ENCODE measurements at regions not wholly inside any gene's neighbourhood (a gene's known extent, or its start where the extent isn't known, plus 50 kb on each side); places are given as distances from the start of the nearest gene placed in this dataset.
"Not testable (repeated sequence)": the region's sequence is repeated elsewhere in the genome, so short reads cannot be mapped to it uniquely, and the experiment has no call there.

DNA sequence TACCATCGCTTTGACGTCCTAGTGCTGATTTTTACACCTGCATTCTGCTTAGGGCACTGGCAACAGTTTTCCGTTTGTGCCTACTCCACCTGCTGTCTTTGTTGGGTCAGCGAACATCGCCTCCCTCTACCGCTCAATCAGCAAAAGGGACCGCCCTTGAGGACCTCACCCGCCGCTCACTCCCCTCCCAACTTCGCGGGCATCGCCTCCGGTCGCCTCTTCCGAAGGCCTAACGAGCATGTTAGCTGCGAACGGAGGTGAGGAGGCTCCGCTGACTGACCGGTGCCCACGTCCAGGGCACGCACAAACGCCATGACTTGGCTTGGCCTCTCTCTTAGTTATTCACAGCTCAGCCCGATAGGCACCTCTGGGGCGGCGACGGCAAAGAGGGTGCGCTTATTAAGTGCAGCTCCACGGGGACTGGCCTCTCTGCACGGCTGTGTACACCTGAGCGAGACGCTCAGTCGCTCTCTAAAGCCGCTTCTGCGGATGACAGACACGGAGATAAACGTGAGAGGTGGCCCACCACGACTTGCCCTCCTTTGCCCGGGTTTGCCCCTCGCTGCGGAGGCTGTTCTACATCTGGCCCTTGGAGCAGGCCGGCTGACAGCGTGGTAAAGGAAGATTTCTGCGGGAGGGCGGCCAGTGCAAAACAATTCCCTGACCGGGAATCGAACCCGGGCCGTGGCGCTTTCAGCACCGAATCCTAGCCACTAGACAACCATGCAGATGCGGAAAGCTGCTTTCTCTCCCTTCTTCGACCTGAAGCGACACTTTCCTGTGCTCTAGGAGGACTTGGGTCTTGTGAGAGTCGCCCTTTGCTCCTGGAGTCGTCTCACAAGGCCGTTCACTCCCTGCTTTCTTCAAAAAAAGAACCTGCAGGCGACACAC is 81.6 kb upstream of the FCGR1A start:
- not testable (repeated sequence) for DNase-seq

DNA sequence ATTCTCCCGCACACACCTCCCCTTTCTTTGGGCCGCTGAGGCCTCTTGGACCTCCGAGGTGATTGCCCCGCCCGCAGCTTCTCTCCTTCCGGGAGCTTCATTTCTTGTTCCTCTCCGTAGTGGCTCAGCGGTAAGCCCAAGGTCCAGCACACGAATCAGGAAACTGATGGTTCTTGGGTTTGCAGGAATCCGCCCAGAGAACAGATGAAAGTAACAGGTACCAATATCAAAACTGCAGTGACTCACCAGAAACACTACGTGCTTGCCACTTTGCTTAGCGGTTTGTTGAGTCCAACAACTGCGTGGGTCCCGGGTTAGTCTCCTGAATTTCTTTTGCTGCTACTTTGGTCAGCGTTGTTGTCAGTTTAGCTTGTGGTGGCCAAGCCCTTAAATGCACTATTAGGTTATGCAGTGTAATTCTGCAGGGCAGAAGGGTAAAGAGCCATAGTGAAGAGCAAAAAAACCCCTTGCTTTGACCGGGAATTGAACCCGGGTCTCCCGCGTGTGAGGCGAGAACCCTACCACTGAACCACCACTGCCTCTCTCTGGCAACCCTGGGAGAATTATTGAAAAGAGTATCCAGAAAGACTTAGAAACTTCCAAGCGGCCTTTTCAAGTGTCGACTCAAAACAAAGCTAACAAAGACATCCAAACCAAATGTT is 74.2 kb upstream of the FCGR1A start:
- DNase-seq = peak; percentile 52 to 73

DNA sequence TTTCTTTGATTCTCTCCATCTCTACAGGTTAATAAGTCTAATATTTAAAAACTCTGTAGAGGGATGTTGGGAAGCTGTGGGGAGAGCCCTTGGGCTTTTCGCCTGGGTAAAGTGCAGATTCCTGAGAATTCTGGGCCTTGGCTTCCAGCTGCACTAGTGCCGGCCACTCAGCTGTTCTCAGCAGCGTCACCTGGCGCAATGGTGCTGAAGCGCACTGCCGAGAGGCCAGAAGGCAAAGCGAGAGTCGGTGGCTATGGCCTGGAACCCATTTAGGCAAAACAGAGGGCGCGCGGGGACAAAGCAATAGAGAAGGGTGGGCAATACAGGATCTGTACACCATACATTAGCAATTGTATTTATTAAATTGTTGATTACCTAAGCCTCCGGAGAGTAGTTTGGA is 70.8 kb upstream of the FCGR1A start:
- DNase-seq = not testable (repeated sequence)

DNA sequence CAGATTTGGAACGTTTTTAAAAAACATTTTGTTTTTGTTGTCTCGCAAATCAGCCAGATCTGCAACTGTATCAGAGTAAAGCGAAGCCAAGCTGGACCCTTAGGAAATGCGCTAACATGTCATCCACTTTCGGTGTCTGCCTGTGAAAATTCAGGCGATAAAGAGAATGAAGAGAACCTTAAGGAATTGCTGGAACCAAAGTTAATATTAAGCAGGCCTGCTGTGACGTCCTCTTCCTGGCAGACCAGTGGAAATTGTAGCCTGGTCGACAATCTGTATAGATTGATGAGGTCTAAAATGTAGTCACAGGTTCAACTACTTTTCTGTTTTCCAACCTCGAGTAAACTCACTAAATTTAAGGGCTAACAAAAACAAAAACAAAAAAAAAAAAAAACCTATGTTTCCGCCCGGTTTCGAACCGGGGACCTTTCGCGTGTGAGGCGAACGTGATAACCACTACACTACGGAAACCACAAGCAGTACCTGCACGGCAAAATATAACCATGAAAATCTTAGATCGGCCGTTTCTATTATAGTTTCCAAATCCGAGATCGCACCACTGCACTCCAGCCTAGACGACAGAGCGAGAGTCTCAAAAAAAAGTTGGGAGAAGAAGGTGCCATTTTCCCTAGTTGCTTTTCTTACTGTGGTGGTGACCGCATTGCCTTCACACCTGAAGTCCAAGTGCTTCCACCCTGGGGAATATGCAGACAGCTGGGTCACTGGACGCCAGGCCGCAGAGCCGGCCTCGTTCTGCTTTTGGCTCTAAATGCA is 70.2 kb upstream of the FCGR1A start:
- DNase-seq = peak; percentile 45 to 66

DNA sequence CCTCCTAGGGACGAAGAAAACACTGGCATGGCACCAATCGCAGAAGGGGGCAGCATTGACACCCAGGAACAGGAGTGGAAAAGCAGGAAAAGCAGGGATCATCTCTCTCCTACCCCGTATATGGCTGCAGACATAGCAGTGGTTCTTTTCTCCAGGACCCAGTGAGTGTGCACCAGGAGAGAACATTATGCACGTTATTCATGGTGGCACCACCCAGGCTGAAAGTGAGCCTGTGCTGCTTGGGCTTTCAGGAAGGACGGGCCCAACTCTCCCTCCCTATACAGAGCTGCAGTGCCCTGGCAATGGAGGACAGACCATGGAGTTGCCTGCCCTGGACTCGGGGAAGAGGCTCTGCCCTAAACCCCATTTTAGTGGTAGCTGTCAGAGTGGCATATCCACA is 69.0 kb upstream of the FCGR1A start:
- not testable (repeated sequence) for DNase-seq

DNA sequence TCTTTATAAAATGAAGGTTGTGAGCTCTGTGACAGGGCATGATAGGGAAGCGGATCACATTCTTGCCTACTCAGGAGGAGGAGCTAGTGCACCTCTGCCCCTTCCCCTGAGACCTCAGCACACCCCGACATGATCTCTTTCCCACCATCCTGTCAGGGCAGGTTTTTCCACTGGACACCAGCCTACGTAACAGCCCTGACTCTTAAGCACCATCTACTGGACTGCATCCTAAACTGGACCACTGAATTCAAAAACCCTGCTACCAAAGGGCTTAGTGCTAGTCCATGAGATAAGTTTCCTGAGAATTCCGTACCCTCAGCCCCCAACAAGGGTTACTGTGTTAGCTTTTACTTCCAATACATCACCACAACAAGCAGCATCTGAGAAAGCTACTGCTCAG is 68.5 kb upstream of the FCGR1A start:
- not testable (repeated sequence) for DNase-seq

DNA sequence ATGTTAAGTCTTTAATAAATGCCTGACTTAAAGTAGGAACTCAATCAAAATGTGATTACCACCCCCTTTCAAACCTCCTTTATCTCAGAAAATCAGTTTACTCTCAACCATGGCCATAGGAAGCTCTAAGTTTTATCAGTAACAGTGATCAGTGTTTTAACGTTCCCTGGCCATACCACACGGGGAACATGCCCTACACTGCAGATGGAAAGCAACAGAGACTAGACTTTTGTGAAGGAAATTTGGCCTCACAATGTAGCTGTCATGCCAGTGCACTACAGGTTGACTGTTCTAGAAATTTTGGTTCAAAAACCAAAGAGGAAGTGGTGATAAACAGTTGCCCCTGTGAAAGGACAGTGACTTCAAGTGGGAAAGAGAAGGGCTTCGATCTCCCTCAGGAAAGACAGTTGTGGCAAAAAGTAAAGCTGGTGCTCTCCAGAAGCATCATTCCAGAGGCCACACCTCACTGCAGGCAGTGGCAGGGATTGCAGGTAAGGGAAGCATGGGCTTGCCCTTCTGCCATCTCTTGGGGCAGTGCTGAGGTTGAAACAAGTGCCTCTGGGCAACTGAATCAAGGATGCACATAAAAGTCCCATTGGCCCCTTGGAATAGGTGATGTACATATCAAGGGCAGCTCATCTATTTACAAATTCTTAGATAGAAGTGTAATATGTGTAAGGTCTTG is 57.7 kb upstream of the FCGR1A start:
- DNase-seq = not testable (repeated sequence)

DNA sequence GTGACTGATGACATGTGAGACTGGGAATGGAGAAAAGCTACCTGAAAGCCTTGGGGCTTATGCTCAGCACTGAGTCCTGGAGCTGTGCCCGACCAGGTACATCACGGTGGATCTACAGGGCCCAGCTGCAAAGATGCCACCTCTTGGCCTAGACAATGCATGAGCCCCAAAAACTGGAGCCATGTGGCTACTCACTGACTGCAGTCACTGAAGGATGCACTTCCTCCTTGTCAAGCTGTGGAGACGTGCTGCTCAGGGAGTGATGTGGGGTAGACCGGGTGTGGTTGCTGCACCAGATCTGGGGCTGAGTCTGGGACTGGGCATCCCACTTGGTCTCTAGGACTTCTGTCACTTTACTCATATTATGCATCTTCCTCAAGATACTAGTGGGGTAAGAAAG is 55.8 kb upstream of the FCGR1A start:
- DNase-seq = not testable (repeated sequence)

DNA sequence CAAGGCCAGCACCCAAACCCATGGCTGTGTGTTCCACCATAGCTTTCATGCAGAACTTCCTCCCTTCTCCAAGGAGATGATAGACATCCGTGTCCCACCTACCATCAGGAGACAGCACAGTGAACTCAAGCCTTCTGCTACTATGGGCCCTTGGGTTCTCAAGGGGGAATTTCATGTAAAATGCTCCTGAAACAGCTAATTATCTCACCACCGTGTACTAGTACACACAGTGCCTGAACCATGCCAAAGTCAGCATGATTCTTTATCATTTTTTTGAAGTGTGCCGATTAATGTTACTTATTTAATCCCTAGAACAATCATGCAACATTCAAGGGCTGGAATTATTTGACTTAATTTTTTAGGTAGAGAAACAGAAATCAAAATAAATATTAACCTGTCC is 53.9 kb upstream of the FCGR1A start:
- DNase-seq = not testable (repeated sequence)

All from stimulated activated CD4-positive, alpha-beta T cell treated with anti-CD3 and anti-CD28 coated beads, Interleukin-2, amount 100 ng/mL, for 24 hours (primary cell).